OCI-LY3 (cell line): ENCODE measurements at regions not wholly inside any gene's neighbourhood (a gene's known extent, or its start where the extent isn't known, plus 50 kb on each side); places are given as distances from the start of the nearest gene placed in this dataset.
"Not testable (repeated sequence)": the region's sequence is repeated elsewhere in the genome, so short reads cannot be mapped to it uniquely, and the experiment has no call there.

Experiments used
- EZH2phosphoT487 ChIP-seq: fragments of 200-600 bp; shearing (Covaris generic); IDR thresholded peaks from 2 replicates; pipeline ENCODE4 v1.6.1; 2018; ENCODE audit warnings: antibody characterized with exemption, mixed run types, low read depth
- TF ChIP-seq, protein P1 (sequence below): fragments of 200-600, 300-600 bp; sonication (generic); IDR thresholded peaks from 2 replicates; pipeline ENCODE4 v1.5.1; 2014; ENCODE audit warnings: antibody characterized with exemption, low read length, low read depth

DNA sequence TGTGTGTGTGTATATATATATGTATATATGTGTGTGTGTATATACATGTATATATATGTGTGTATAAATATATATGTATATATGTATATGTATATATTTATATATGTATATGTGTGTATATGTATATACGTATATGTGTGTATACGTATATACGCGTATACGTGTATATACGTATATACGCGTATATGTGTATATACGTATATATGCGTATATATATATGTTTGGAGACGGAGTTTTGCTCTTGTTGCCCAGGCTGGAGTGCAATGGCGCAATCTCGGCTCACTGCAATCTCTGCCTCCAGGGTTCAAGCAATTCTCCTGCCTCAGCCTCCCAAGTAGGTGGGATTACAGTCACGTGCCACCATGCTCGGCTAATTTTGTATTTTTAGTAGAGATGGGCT, 212.6 kb downstream of the KCNJ2 start:
- TF ChIP-seq, protein P1, sequence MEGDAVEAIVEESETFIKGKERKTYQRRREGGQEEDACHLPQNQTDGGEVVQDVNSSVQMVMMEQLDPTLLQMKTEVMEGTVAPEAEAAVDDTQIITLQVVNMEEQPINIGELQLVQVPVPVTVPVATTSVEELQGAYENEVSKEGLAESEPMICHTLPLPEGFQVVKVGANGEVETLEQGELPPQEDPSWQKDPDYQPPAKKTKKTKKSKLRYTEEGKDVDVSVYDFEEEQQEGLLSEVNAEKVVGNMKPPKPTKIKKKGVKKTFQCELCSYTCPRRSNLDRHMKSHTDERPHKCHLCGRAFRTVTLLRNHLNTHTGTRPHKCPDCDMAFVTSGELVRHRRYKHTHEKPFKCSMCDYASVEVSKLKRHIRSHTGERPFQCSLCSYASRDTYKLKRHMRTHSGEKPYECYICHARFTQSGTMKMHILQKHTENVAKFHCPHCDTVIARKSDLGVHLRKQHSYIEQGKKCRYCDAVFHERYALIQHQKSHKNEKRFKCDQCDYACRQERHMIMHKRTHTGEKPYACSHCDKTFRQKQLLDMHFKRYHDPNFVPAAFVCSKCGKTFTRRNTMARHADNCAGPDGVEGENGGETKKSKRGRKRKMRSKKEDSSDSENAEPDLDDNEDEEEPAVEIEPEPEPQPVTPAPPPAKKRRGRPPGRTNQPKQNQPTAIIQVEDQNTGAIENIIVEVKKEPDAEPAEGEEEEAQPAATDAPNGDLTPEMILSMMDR: not testable (repeated sequence)
- not testable (repeated sequence) for TF ChIP-seq EZH2phosphoT487
